ENCODE measurements at regions not wholly inside any gene's neighbourhood (a gene's known extent, or its start where the extent isn't known, plus 50 kb on each side); places are given as distances from the start of the nearest gene placed in this dataset.

DNA sequence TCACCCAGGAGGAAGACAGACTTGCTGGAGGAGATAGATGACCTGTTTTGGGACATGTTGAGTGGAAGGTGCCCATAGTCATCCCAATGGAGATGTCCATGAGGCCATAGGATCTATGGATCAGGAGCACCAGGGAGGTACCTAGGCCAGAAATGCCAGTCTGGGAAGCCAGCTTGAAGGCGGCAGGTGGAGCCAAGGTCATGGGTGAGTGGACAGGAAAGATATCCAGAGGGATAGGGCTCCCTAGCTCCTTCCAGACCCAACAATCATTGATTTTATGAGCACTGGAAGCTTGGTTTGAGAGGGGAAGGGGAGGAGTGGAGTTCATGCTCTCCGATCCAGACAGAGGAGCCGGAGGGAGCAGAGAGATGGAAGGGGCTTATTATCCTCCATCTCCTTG is 252.6 kb downstream of the CDK5RAP2 start:
- BruUV-seq (replicated peaks) = no TSS peak
- DNase-seq = no peak
- Mint-ChIP-seq H3K36me3 (ENCODE audit: insufficient read depth, unreplicated experiment) (no peaks in the 10 kb centered on the region), H3K27me3 (ENCODE audit: insufficient read depth, unreplicated experiment) (peaks cover 14% of the 10 kb centered on the region), H3K4me3 (ENCODE audit: unreplicated experiment) (no peak overlapping the region), H3K4me1 (ENCODE audit: low read depth, unreplicated experiment) (no peaks in the 10 kb centered on the region), H3K9me3 (ENCODE audit: unreplicated experiment) (no peaks in the 10 kb centered on the region), H3K27ac (ENCODE audit: unreplicated experiment) (no peak overlapping the region)
- no peaks in the 10 kb centered on the region for H3K36me3 ChIP-seq (ENCODE audit: control insufficient read depth, insufficient read depth, low read length)
- ChIA-PET CTCF (no interaction called here), POLR2A (no interaction called here)
- H3K27me3 ChIP-seq (replicated peaks; ENCODE audit: control insufficient read depth, insufficient read depth, low read length) = no peaks in the 10 kb centered on the region
- no peak overlapping the region for H3K4me3 ChIP-seq (ENCODE audit: low read depth, low read length)
- intact Hi-C loops (cut with micrococcal nuclease; ENCODE audit: unreplicated experiment) = no loop called here
- no peaks in the 10 kb centered on the region for H3K9me3 ChIP-seq
- H3K4me1 ChIP-seq = no peaks in the 10 kb centered on the region
- TF ChIP-seq CTCF (IDR thresholded peaks at IDR 0.05; ENCODE audit: insufficient read depth in 1 of 2, low read depth in 1 of 2, low read length in 1 of 2, severe bottlenecking in 1 of 2, unreplicated experiment in 1 of 2) = no peak

DNA sequence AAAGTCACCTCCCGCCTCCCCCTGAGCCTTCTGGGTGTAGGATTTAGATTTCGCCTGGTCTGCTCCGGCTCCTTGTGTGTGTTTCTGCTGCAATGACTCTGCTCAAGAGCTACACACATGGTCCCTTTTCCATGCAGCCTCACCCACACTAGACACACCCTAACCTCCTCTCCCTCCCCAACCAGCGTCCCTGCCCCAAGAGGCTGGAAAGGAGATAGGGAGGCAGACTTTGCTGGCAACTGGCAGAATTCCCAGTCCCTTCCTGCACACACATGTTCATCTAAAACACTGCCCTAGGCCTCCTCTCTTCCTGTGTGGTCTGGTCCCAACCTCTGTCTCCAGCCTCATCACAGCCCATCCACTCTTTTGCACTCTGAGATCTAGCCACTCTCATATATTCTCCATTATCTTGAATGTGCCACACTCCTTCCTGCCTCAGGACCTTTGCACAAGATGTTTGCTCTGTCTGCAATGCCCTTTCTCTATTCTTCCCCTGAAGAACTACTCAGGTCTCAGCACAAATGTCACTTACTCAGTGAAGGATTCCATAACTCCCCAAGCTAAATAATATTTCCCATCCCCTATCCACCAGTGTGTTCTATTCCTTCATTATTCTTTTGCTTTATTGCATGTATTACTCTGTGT is 253.8 kb downstream of the CDK5RAP2 start:
- Mint-ChIP-seq H3K4me1 (ENCODE audit: low read depth, unreplicated experiment) (no peaks in the 10 kb centered on the region), H3K36me3 (ENCODE audit: insufficient read depth, unreplicated experiment) (no peaks in the 10 kb centered on the region), H3K27me3 (ENCODE audit: insufficient read depth, unreplicated experiment) (peaks cover 15% of the 10 kb centered on the region), H3K27ac (ENCODE audit: unreplicated experiment) (no peak overlapping the region), H3K4me3 (ENCODE audit: unreplicated experiment) (no peak overlapping the region), H3K9me3 (ENCODE audit: unreplicated experiment) (no peaks in the 10 kb centered on the region)
- no peak for TF ChIP-seq CTCF (IDR thresholded peaks at IDR 0.05; ENCODE audit: insufficient read depth in 1 of 2, low read depth in 1 of 2, low read length in 1 of 2, severe bottlenecking in 1 of 2, unreplicated experiment in 1 of 2)
- H3K4me1 ChIP-seq = no peaks in the 10 kb centered on the region
- no peaks in the 10 kb centered on the region for H3K27me3 ChIP-seq (replicated peaks; ENCODE audit: control insufficient read depth, insufficient read depth, low read length)
- H3K4me3 ChIP-seq (ENCODE audit: low read depth, low read length) = no peak overlapping the region
- CTCF ChIA-PET = no interaction called here
- no TSS peak for BruUV-seq (replicated peaks)
- no peaks in the 10 kb centered on the region for H3K9me3 ChIP-seq
- H3K36me3 ChIP-seq (ENCODE audit: control insufficient read depth, insufficient read depth, low read length) = no peaks in the 10 kb centered on the region
- POLR2A ChIA-PET = no interaction called here
- intact Hi-C loops (cut with micrococcal nuclease; ENCODE audit: unreplicated experiment) = no loop called here
- DNase-seq = no peak

GRCh38 chr9:120324996-120325642 is 254.8 kb downstream of the CDK5RAP2 start:
- ChIA-PET CTCF (no interaction called here), POLR2A (no interaction called here)
- Mint-ChIP-seq H3K27me3 (ENCODE audit: insufficient read depth, unreplicated experiment) (peaks cover 11% of the 10 kb centered on the region), H3K4me1 (ENCODE audit: low read depth, unreplicated experiment) (no peaks in the 10 kb centered on the region), H3K4me3 (ENCODE audit: unreplicated experiment) (no peak overlapping the region), H3K27ac (ENCODE audit: unreplicated experiment) (no peak overlapping the region), H3K36me3 (ENCODE audit: insufficient read depth, unreplicated experiment) (no peaks in the 10 kb centered on the region), H3K9me3 (ENCODE audit: unreplicated experiment) (no peaks in the 10 kb centered on the region)
- peak in 1 of 2 experiments; percentile 32 for TF ChIP-seq CTCF (IDR thresholded peaks at IDR 0.05; ENCODE audit: insufficient read depth in 1 of 2, low read depth in 1 of 2, low read length in 1 of 2, severe bottlenecking in 1 of 2, unreplicated experiment in 1 of 2)
- intact Hi-C loops (cut with micrococcal nuclease; ENCODE audit: unreplicated experiment) = no loop called here
- peak in 1 of 2 experiments; percentile 29 for DNase-seq
- no TSS peak for BruUV-seq (replicated peaks)
- Histone ChIP-seq H3K4me1 (no peaks in the 10 kb centered on the region), H3K27me3 (replicated peaks; ENCODE audit: control insufficient read depth, insufficient read depth, low read length) (no peaks in the 10 kb centered on the region), H3K9me3 (no peaks in the 10 kb centered on the region), H3K36me3 (ENCODE audit: control insufficient read depth, insufficient read depth, low read length) (no peaks in the 10 kb centered on the region), H3K4me3 (ENCODE audit: low read depth, low read length) (no peak overlapping the region)
